ENCODE measurements at regions not wholly inside any gene's neighbourhood (a gene's known extent, or its start where the extent isn't known, plus 50 kb on each side); places are given as distances from the start of the nearest gene placed in this dataset.

DNA sequence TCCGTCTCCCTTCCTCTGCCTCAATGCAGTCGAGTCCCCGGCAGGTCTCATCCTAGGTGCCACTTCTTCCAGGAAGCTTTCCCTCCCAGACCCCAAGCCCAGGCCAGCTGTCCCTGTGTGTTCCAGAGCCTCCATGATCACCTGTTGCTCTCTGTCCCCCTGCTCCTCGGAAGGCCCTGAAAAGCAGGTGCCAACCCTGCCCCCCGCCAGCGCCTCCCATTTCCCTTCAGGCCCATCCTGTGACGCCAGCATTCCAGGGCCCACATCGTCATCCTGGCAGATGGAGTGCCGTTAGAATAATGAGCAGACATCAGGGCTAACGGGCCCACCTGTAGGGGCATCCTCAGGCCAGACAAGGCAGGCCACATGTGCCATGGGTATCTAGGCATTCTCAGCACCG lies 253.0 kb upstream of the PPP2R2D start:
- Histone ChIP-seq H3K36me3 (ENCODE audit: control insufficient read depth, insufficient read depth, low read length) (no peaks in the 10 kb centered on the region), H3K27me3 (replicated peaks; ENCODE audit: control insufficient read depth, insufficient read depth, low read length) (no peaks in the 10 kb centered on the region), H3K4me3 (replicated peaks; ENCODE audit: low read depth, low read length) (no peak overlapping the region)
- TF ChIP-seq, protein P1, sequence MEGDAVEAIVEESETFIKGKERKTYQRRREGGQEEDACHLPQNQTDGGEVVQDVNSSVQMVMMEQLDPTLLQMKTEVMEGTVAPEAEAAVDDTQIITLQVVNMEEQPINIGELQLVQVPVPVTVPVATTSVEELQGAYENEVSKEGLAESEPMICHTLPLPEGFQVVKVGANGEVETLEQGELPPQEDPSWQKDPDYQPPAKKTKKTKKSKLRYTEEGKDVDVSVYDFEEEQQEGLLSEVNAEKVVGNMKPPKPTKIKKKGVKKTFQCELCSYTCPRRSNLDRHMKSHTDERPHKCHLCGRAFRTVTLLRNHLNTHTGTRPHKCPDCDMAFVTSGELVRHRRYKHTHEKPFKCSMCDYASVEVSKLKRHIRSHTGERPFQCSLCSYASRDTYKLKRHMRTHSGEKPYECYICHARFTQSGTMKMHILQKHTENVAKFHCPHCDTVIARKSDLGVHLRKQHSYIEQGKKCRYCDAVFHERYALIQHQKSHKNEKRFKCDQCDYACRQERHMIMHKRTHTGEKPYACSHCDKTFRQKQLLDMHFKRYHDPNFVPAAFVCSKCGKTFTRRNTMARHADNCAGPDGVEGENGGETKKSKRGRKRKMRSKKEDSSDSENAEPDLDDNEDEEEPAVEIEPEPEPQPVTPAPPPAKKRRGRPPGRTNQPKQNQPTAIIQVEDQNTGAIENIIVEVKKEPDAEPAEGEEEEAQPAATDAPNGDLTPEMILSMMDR (IDR thresholded peaks at IDR 0.05; ENCODE audit: insufficient read depth, low read length, poor library complexity, severe bottlenecking), result no peak
- no peak for DNase-seq (ENCODE audit: extremely low read depth, insufficient read length)

GRCh38 chr10:131648386-131649020 lies 252.3 kb upstream of the PPP2R2D start:
- H3K27me3 ChIP-seq (replicated peaks; ENCODE audit: control insufficient read depth, insufficient read depth, low read length), result no peaks in the 10 kb centered on the region
- TF ChIP-seq, protein P1 (IDR thresholded peaks at IDR 0.05; ENCODE audit: insufficient read depth, low read length, poor library complexity, severe bottlenecking), result no peak
- DNase-seq (ENCODE audit: extremely low read depth, insufficient read length), result no peak
- no peak overlapping the region for H3K4me3 ChIP-seq (replicated peaks; ENCODE audit: low read depth, low read length)
- no peaks in the 10 kb centered on the region for H3K36me3 ChIP-seq (ENCODE audit: control insufficient read depth, insufficient read depth, low read length)

DNA sequence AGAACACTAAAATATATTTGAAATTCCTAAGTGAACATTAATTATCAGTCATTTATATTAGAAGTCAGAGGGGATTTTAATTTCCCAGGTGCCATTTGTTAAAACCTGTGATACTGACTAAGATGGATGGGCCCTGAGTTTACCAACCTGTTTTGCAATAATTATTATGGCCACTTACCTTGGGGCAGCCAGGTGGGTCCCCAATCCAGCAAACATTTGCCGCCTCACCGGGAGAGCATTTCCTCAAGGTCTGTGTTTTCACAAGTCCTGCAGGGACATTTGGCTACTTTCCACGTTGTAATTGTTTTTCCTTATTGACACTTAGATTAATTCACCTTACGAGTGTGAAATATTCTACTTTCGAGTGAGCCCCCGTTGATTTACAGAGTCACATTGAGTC lies 251.2 kb upstream of the PPP2R2D start:
- TF ChIP-seq, protein P1 (IDR thresholded peaks at IDR 0.05; ENCODE audit: insufficient read depth, low read length, poor library complexity, severe bottlenecking), result no peak
- Histone ChIP-seq H3K4me3 (replicated peaks; ENCODE audit: low read depth, low read length) (no peak overlapping the region), H3K27me3 (replicated peaks; ENCODE audit: control insufficient read depth, insufficient read depth, low read length) (no peaks in the 10 kb centered on the region), H3K36me3 (ENCODE audit: control insufficient read depth, insufficient read depth, low read length) (no peaks in the 10 kb centered on the region)
- DNase-seq (ENCODE audit: extremely low read depth, insufficient read length), result no peak

GRCh38 chr10:131650169-131650705 lies 250.6 kb upstream of the PPP2R2D start:
- TF ChIP-seq, protein P1 (IDR thresholded peaks at IDR 0.05; ENCODE audit: insufficient read depth, low read length, poor library complexity, severe bottlenecking), result no peak
- Histone ChIP-seq H3K36me3 (ENCODE audit: control insufficient read depth, insufficient read depth, low read length) (no peaks in the 10 kb centered on the region), H3K4me3 (replicated peaks; ENCODE audit: low read depth, low read length) (no peak overlapping the region), H3K27me3 (replicated peaks; ENCODE audit: control insufficient read depth, insufficient read depth, low read length) (no peaks in the 10 kb centered on the region)
- DNase-seq (ENCODE audit: extremely low read depth, insufficient read length), result no peak

- DNase-seq (ENCODE audit: extremely low read depth, insufficient read length), result no peak
- Histone ChIP-seq H3K27me3 (replicated peaks; ENCODE audit: control insufficient read depth, insufficient read depth, low read length) (no peaks in the 10 kb centered on the region), H3K4me3 (replicated peaks; ENCODE audit: low read depth, low read length) (no peak overlapping the region), H3K36me3 (ENCODE audit: control insufficient read depth, insufficient read depth, low read length) (no peaks in the 10 kb centered on the region)
- TF ChIP-seq, protein P1 (IDR thresholded peaks at IDR 0.05; ENCODE audit: insufficient read depth, low read length, poor library complexity, severe bottlenecking), result no peak
These were observed 249.8 kb upstream of the PPP2R2D start for GRCh38 chr10:131650771-131651673.

All from GM06990 (cell line).